CD4-positive, alpha-beta memory T cell (primary cell): ENCODE measurements at regions not wholly inside any gene's neighbourhood (a gene's known extent, or its start where the extent isn't known, plus 50 kb on each side); places are given as distances from the start of the nearest gene placed in this dataset.

Source experiments
- CTCF ChIA-PET: fragments of 350-600 bp; sonication (Branson Sonifier 250); formaldehyde crosslinking; loops from one replicate; lab custom pipeline; 2021; ENCODE audit warnings: inconsistent platforms; ENCODE audit not compliant: partially characterized antibody; lab: Charles Lee
- POLR2A ChIA-PET: fragments of 350-600 bp; sonication (Branson Sonifier 250); formaldehyde crosslinking; loops from one replicate; lab custom pipeline; 2021; ENCODE audit not compliant: partially characterized antibody; lab: Charles Lee
- DNase-seq, 5 donors: peaks; one replicate each; pipeline versions ENCODE4 v3.0.0 to v3.0.0-alpha.2; 2020 to 2022; ENCODE audit warnings: mixed read lengths in 1 of 5
- H3K27ac ChIP-seq: one replicate; pipeline ENCODE4 v1.7.0; 2013; ENCODE audit warnings: low read depth, low read length
- H3K27me3 ChIP-seq: 2 replicates; pipeline ENCODE4 v1.7.0; 2013; ENCODE audit warnings: mild to moderate bottlenecking, low read length, moderate library complexity; ENCODE audit not compliant: insufficient read depth
- H3K36me3 ChIP-seq: 2 replicates; pipeline ENCODE4 v1.7.0; 2013; ENCODE audit warnings: mild to moderate bottlenecking, low read length, moderate library complexity; ENCODE audit not compliant: insufficient read depth
- H3K4me1 ChIP-seq: 2 replicates; pipeline ENCODE4 v1.7.0; 2013; ENCODE audit warnings: mild to moderate bottlenecking, low read length, moderate library complexity; ENCODE audit not compliant: insufficient read depth
- H3K4me3 ChIP-seq, 2 donors: one replicate each; pipeline ENCODE4 v1.7.0; 2013; ENCODE audit warnings: low read length in 2 of 2, mild to moderate bottlenecking in 1 of 2
- H3K9me3 ChIP-seq, 2 donors: one replicate each; pipeline ENCODE4 v1.7.0; 2013; ENCODE audit warnings: low read length in 2 of 2, control low read depth in 1 of 2; ENCODE audit not compliant: control insufficient read depth in 1 of 2
- H3K27ac Mint-ChIP-seq, 7 donors: one replicate each; pipeline ENCODE4 v1.8.0; 2020 to 2021; ENCODE audit warnings: mixed read lengths in 7 of 7, mild to moderate bottlenecking in 6 of 7, inconsistent platforms in 3 of 7, moderate library complexity in 3 of 7
- H3K27me3 Mint-ChIP-seq, 2 donors: one replicate each; pipeline ENCODE4 v1.8.0; 2020 to 2021; ENCODE audit warnings: mixed read lengths in 2 of 2
- H3K36me3 Mint-ChIP-seq, 2 donors: one replicate each; pipeline ENCODE4 v1.8.0; 2020 to 2021; ENCODE audit warnings: mixed read lengths in 2 of 2, inconsistent platforms in 1 of 2, mild to moderate bottlenecking in 1 of 2
- H3K4me1 Mint-ChIP-seq, 4 donors: one replicate each; pipeline ENCODE4 v1.8.0; 2020 to 2021; ENCODE audit warnings: mixed read lengths in 4 of 4, mild to moderate bottlenecking in 1 of 4
- H3K4me3 Mint-ChIP-seq, 8 donors: one replicate each; pipeline ENCODE4 v1.8.0; 2020 to 2021; ENCODE audit warnings: mixed read lengths in 8 of 8, mild to moderate bottlenecking in 7 of 8, moderate library complexity in 6 of 8, inconsistent platforms in 3 of 8
- H3K9me3 Mint-ChIP-seq, 8 donors: one replicate each; pipeline ENCODE4 v1.8.0; 2020 to 2021; ENCODE audit warnings: mixed read lengths in 8 of 8, mild to moderate bottlenecking in 5 of 8, inconsistent platforms in 3 of 8, moderate library complexity in 1 of 8
- intact Hi-C: fragments of 100-400 bp; cut with micrococcal nuclease; formaldehyde crosslinking; loops from one replicate; pipeline ENCODE4 v1.15.1; 2023

GRCh38 chr15:62899090-62899493 is 143.5 kb upstream of the TPM1 start:
- intact Hi-C loops, result no loop called here
- Mint-ChIP-seq H3K27ac (no peak overlapping the region), H3K27me3 (peaks cover 8 to 16% of the 10 kb centered on the region in 2 donors), H3K9me3 (no peaks in the 10 kb centered on the region), H3K4me3 (no peak overlapping the region), H3K36me3 (no peaks in the 10 kb centered on the region), H3K4me1 (no peaks in the 10 kb centered on the region)
- no peaks in the 10 kb centered on the region for H3K4me1 ChIP-seq
- H3K27ac ChIP-seq, result no peak overlapping the region
- no peak overlapping the region for H3K4me3 ChIP-seq
- no peak for DNase-seq
- POLR2A ChIA-PET, result no interaction called here
- no peaks in the 10 kb centered on the region for H3K27me3 ChIP-seq
- CTCF ChIA-PET, result no interaction called here
- H3K36me3 ChIP-seq, result no peaks in the 10 kb centered on the region
- no peaks in the 10 kb centered on the region for H3K9me3 ChIP-seq

GRCh38 chr15:62900071-62900802 is 142.3 kb upstream of the TPM1 start:
- Mint-ChIP-seq H3K36me3 (no peaks in the 10 kb centered on the region), H3K27me3 (peaks cover 8 to 13% of the 10 kb centered on the region in 2 donors), H3K9me3 (no peaks in the 10 kb centered on the region), H3K27ac (no peak overlapping the region), H3K4me3 (no peak overlapping the region), H3K4me1 (no peaks in the 10 kb centered on the region)
- ChIA-PET CTCF (no interaction called here), POLR2A (no interaction called here)
- Histone ChIP-seq H3K4me1 (no peaks in the 10 kb centered on the region), H3K36me3 (no peaks in the 10 kb centered on the region), H3K4me3 (no peak overlapping the region), H3K27ac (no peak overlapping the region), H3K9me3 (no peaks in the 10 kb centered on the region), H3K27me3 (no peaks in the 10 kb centered on the region)
- DNase-seq, result no peak
- intact Hi-C loops, result no loop called here

GRCh38 chr15:62901087-62901486 is 141.5 kb upstream of the TPM1 start:
- Histone ChIP-seq H3K4me3 (no peak overlapping the region), H3K4me1 (no peaks in the 10 kb centered on the region), H3K36me3 (no peaks in the 10 kb centered on the region), H3K27ac (no peak overlapping the region), H3K9me3 (no peaks in the 10 kb centered on the region), H3K27me3 (no peaks in the 10 kb centered on the region)
- Mint-ChIP-seq H3K36me3 (no peaks in the 10 kb centered on the region), H3K27ac (no peak overlapping the region), H3K4me3 (no peak overlapping the region), H3K27me3 (peaks cover 8 to 10% of the 10 kb centered on the region in 2 donors), H3K9me3 (no peaks in the 10 kb centered on the region), H3K4me1 (no peaks in the 10 kb centered on the region)
- intact Hi-C loops, result no loop called here
- no peak for DNase-seq
- ChIA-PET POLR2A (no interaction called here), CTCF (no interaction called here)

- no peaks in the 10 kb centered on the region for H3K36me3 ChIP-seq
- H3K4me3 Mint-ChIP-seq, result no peak overlapping the region
- intact Hi-C loops, result no loop called here
- no peaks in the 10 kb centered on the region for H3K27me3 ChIP-seq
- H3K27ac ChIP-seq, result no peak overlapping the region
- peaks cover 6 to 8% of the 10 kb centered on the region in 2 donors for H3K27me3 Mint-ChIP-seq
- no peaks in the 10 kb centered on the region for H3K4me1 Mint-ChIP-seq
- no peaks in the 10 kb centered on the region for H3K9me3 Mint-ChIP-seq
- POLR2A ChIA-PET, result no interaction called here
- DNase-seq, result no peak
- no peaks in the 10 kb centered on the region for H3K9me3 ChIP-seq
- peak overlapping the region in 1 of 7 donors; percentile 34 for H3K27ac Mint-ChIP-seq
- no peaks in the 10 kb centered on the region for H3K4me1 ChIP-seq
- CTCF ChIA-PET, result no interaction called here
- no peaks in the 10 kb centered on the region for H3K36me3 Mint-ChIP-seq
- H3K4me3 ChIP-seq, result no peak overlapping the region
Observed at GRCh38 chr15:62901909-62902546, 140.5 kb upstream of the TPM1 start.

- Mint-ChIP-seq H3K36me3 (no peaks in the 10 kb centered on the region), H3K9me3 (no peaks in the 10 kb centered on the region), H3K4me1 (no peaks in the 10 kb centered on the region), H3K4me3 (no peak overlapping the region), H3K27ac (no peak overlapping the region), H3K27me3 (peaks cover 3 to 6% of the 10 kb centered on the region in 2 donors)
- DNase-seq, result no peak
- Histone ChIP-seq H3K36me3 (no peaks in the 10 kb centered on the region), H3K4me1 (no peaks in the 10 kb centered on the region), H3K27ac (no peak overlapping the region), H3K4me3 (no peak overlapping the region), H3K9me3 (no peaks in the 10 kb centered on the region), H3K27me3 (no peaks in the 10 kb centered on the region)
- ChIA-PET CTCF (no interaction called here), POLR2A (no interaction called here)
- intact Hi-C loops, result no loop called here
Observed at GRCh38 chr15:62902821-62903220, 139.7 kb upstream of the TPM1 start.

- Histone ChIP-seq H3K27ac (no peak overlapping the region), H3K36me3 (no peaks in the 10 kb centered on the region), H3K9me3 (no peaks in the 10 kb centered on the region), H3K27me3 (no peaks in the 10 kb centered on the region), H3K4me1 (no peaks in the 10 kb centered on the region), H3K4me3 (no peak overlapping the region)
- Mint-ChIP-seq H3K27me3 (peaks cover 0 to 2% of the 10 kb centered on the region in 2 donors), H3K9me3 (no peaks in the 10 kb centered on the region), H3K27ac (no peak overlapping the region), H3K36me3 (no peaks in the 10 kb centered on the region), H3K4me3 (no peak overlapping the region), H3K4me1 (no peaks in the 10 kb centered on the region)
- ChIA-PET CTCF (no interaction called here), POLR2A (no interaction called here)
- intact Hi-C loops, result no loop called here
- no peak for DNase-seq
Observed at GRCh38 chr15:62903437-62903836, 139.1 kb upstream of the TPM1 start.

- ChIA-PET POLR2A (no interaction called here), CTCF (no interaction called here)
- H3K9me3 ChIP-seq, result no peaks in the 10 kb centered on the region
- no peaks in the 10 kb centered on the region for H3K9me3 Mint-ChIP-seq
- no peak for DNase-seq
- no peak overlapping the region for H3K27ac ChIP-seq
- no peaks in the 10 kb centered on the region for H3K36me3 Mint-ChIP-seq
- H3K4me3 ChIP-seq, result no peak overlapping the region
- H3K36me3 ChIP-seq, result no peaks in the 10 kb centered on the region
- no peaks in the 10 kb centered on the region for H3K4me1 Mint-ChIP-seq
- no peaks in the 10 kb centered on the region for H3K4me1 ChIP-seq
- H3K27me3 ChIP-seq, result no peaks in the 10 kb centered on the region
- intact Hi-C loops, result no loop called here
- H3K4me3 Mint-ChIP-seq, result no peak overlapping the region
- no peak overlapping the region for H3K27ac Mint-ChIP-seq
- no peaks in the 10 kb centered on the region for H3K27me3 Mint-ChIP-seq
Observed at GRCh38 chr15:62904041-62904910, 138.3 kb upstream of the TPM1 start.
